ENCODE measurements at regions not wholly inside any gene's neighbourhood (a gene's known extent, or its start where the extent isn't known, plus 50 kb on each side); places are given as distances from the start of the nearest gene placed in this dataset.

DNA sequence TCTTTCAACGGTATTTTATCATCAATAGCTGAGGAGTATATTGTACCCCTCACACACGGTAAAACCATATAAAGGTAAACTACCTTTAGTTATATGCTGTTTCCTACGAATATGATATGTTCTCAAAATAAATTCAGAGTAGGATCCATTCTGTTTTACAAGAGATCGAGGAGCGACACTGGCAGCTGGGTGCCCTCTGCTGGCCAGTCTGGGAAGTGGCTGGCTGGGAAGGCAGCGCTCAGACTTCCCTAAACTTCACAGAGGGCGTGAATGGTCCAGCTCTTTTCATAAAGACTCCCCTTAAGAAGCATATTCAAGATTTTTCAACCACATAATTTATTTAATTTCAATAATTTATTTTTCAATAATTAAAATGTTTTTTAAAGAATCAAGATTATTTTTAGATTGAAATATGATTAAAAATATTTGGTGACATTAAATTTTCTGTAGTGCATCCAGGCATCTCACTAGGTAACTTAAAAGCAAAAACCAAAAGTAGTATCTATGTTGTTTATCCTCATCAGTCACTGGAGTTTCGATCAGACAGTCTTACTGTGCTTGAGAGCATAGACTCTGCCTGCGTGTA is 187.5 kb upstream of the PDE10A start:
- Mint-ChIP-seq H3K4me1 (ENCODE audit: low read depth) (peaks cover 10% of the 10 kb centered on the region), H3K27me3 (peaks cover 83% of the 10 kb centered on the region), H3K9me3 (no peaks in the 10 kb centered on the region), H3K27ac (no peak overlapping the region), H3K4me3 (no peak overlapping the region), H3K36me3 (ENCODE audit: low read depth) (no peaks in the 10 kb centered on the region)
- DNase-seq: peak; percentile 68

DNA sequence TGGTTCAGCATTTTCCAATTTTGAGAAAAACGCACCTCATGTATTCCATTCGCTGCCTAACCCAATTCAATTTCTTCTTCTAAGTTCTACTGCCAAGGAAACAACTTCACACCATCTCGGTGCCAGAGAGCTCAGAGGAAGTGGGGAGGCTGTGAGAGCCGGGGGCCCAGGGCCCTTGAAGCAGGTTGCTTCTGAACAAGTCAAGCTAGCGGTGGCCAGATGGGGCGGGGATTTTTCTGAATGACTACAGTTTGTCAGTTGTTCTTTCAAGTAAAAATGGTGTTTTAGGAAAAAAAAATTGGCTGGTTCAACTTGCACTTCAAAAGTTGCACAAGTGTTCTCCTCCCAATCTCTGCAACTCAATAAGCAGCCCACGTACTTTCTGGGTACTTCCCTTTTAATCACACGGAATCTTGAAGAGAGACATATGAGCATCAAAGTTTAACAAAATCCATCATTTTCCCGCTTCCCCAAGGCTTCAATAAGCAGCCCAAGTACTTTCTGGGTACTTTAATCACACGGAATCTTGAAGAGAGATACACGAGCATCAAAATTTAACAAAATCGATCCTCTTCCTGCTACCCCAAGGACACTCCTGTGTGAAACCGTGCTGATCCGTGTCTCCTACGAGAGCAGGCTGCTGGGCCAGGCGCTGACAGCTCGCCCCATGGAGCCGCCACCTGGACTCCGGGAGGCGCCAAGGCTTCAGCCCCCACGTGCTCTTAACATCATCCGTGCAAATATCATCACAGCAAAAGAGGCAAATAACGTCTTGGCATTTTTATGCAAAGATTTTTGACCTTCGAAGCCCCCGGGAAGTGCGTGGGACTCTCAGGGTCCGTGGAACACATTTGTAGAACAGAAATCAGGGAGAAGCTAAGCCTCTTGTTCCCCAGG is 186.7 kb upstream of the PDE10A start:
- Mint-ChIP-seq H3K4me3 (no peak overlapping the region), H3K4me1 (ENCODE audit: low read depth) (peaks cover 10% of the 10 kb centered on the region), H3K36me3 (ENCODE audit: low read depth) (no peaks in the 10 kb centered on the region), H3K9me3 (no peaks in the 10 kb centered on the region), H3K27me3 (peaks cover 84% of the 10 kb centered on the region), H3K27ac (no peak overlapping the region)
- DNase-seq: no peak

DNA sequence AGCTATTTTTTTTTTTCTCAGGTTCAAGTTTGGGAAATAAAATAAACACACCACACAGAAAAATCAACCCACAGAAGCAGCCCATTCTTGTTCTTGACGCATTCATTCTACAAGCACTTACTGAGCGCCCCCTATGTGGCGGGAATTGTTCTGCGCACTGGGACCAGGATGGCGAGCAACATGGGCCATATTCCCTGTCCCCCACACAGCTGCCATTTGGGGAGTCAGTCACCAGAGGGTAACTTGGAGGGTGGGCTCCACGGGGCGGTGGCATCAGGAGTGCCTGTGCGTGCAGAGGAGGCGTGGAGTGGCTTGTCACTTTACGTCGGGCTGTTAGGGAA is 185.0 kb upstream of the PDE10A start:
- Mint-ChIP-seq H3K9me3 (no peaks in the 10 kb centered on the region), H3K27ac (no peak overlapping the region), H3K36me3 (ENCODE audit: low read depth) (no peaks in the 10 kb centered on the region), H3K4me1 (ENCODE audit: low read depth) (peaks cover 10% of the 10 kb centered on the region), H3K4me3 (no peak overlapping the region), H3K27me3 (peaks cover 84% of the 10 kb centered on the region)
- DNase-seq: no peak

DNA sequence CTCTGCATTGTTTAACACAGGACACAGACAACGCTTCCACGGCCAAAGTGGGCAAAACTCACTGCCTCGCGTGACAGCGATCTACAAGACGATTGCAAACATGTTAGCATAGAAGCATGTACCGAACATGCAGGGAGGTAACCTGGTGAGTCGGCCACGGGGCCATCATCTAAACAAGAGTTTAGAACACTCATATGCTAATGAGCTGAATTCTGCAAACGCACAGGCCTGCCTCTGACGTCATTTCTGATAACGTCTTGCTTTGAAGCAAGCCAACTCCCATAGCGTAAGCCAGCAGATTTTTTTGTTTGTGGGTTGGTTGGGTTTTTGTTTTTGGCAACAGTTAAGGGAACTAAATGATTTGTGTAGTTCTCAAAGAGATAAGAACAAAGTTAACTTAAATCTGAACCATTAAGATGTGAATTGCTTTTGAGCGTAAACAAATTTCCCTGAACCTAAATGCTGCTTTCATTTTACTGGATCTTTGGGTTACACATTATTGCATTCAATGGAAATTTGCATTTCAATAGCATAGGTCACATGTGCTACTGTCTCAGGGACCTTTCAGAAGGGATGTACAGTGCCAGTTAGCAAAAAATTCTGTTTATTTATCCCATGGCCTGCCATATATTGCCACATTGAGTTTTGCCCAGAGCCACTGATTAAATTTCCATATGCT is 184.5 kb upstream of the PDE10A start:
- H3K4me3 Mint-ChIP-seq: no peak overlapping the region
- H3K27ac Mint-ChIP-seq: no peak overlapping the region

DNA sequence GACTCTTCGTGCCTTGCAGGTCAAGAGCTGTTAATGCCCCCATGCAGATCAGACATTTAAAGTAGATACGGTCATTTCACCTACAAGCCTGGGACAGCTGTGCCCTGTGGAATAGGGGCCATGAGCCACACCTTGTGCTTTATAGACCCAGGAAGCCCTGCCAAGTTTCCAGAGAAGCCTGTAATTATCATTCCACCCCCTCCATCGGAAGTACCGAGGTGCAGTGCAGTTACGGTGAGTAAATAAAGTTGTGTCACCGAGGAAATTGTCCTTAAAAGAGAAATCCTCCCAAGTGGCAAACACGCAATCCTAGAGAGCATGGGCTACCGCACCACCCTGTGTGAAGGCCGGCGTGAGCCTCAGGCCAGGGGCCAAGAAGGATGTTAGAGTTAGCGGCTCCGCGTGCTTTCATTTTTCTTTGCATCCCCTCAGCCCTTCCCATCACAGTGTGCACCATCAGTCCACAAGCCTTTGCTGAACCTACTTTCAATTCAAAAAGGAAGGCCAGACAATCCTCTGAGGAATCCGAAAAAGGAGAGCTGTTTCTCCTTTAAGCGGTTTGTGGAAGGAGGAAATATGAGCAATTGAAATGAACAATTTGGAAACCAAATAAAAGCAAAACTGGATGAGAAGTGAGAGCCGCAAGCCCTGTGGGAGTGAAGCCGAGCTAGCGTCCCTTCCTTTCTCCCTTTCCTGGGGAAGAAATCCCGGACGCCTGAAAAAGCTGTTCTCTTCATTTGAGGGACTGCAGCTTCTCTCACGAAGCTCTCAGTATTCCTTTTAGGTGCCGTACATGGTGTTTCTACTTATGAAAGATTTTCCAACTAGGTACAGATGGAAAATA is 183.3 kb upstream of the PDE10A start:
- H3K36me3 Mint-ChIP-seq (ENCODE audit: low read depth): no peaks in the 10 kb centered on the region
- H3K4me1 Mint-ChIP-seq (ENCODE audit: low read depth): peaks cover 10% of the 10 kb centered on the region
- no peaks in the 10 kb centered on the region for H3K9me3 Mint-ChIP-seq
- H3K27ac Mint-ChIP-seq: no peak overlapping the region
- no peak for DNase-seq
- H3K4me3 Mint-ChIP-seq: no peak overlapping the region
- H3K27me3 Mint-ChIP-seq: peaks cover 76% of the 10 kb centered on the region

More for the DNA sequence above, 184.5 kb upstream of the PDE10A start:
- no peaks in the 10 kb centered on the region for H3K9me3 Mint-ChIP-seq
- DNase-seq: no peak
- peaks cover 10% of the 10 kb centered on the region for H3K4me1 Mint-ChIP-seq (ENCODE audit: low read depth)
- H3K36me3 Mint-ChIP-seq (ENCODE audit: low read depth): no peaks in the 10 kb centered on the region
- H3K27me3 Mint-ChIP-seq: peaks cover 84% of the 10 kb centered on the region

DNA sequence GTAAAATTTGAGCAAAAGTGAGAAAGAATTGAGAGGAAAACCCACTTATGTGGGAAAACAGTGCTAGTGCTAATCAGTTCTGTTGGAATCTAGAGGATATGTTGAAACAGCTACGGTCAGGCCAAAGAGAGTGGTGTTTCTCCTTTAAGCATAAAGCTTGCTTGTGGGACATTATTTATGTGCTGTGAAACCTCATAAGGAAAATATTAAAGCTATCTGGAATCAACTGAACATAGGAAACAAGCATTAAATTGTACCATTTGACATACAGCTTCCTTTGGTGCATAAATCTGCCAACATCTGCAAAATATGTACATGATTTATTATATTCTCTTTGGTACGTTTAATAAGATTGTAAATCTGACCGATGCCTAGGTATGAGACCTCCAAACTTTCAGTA is 182.5 kb upstream of the PDE10A start:
- Mint-ChIP-seq H3K9me3 (no peaks in the 10 kb centered on the region), H3K27me3 (peaks cover 71% of the 10 kb centered on the region), H3K4me1 (ENCODE audit: low read depth) (peaks cover 10% of the 10 kb centered on the region), H3K36me3 (ENCODE audit: low read depth) (no peaks in the 10 kb centered on the region), H3K27ac (no peak overlapping the region), H3K4me3 (no peak overlapping the region)
- DNase-seq: no peak

DNA sequence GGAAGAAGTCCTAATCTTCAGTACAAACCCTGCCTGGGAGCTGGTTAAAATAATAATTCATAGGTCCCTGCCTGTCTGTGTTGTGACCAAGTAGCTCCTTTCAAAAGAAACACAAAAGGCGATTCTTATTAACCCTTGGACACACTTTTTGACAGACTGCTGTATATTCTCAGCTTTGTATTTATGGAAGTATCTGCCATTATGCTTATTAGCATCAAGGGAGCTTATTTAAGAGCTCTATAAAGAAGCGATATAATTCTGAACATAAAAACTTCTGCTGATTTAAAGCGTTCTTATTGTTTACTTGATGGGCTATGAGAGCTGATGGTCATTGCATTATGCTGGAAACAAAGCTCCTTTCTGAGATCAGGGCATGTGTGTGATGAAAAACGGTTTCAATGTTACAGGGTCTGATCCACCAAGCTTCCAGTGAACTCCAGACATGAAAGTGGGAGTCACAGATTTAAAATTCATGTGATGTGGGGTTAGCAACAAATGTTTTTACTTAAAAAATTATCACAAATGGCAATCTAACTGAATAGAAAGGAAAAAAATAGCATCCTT is 181.8 kb upstream of the PDE10A start:
- no peak for DNase-seq
- H3K36me3 Mint-ChIP-seq (ENCODE audit: low read depth): no peaks in the 10 kb centered on the region
- H3K4me3 Mint-ChIP-seq: no peak overlapping the region
- no peaks in the 10 kb centered on the region for H3K9me3 Mint-ChIP-seq
- no peak overlapping the region for H3K27ac Mint-ChIP-seq
- peaks cover 5% of the 10 kb centered on the region for H3K4me1 Mint-ChIP-seq (ENCODE audit: low read depth)
- H3K27me3 Mint-ChIP-seq: peaks cover 65% of the 10 kb centered on the region

DNA sequence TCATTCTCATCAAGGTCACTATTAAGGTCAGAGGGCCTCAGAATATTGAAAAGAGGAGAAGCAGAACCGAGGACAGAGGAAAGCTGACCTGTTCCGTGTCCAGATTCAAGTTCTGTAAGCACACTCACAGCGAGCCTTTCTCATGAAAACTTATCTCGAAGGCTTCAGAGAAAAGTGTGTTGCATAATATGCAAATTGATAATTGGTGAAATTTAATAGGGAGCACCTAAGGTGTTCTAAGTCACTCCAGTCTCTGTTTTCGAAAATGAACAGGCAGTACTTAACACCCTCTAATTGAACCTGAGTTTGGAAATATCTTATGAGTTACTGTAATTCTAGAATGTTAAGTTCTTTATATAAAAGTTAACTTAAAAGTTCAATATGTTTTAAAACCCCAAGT is 181.2 kb upstream of the PDE10A start:
- Mint-ChIP-seq H3K4me3 (no peak overlapping the region), H3K27me3 (peaks cover 63% of the 10 kb centered on the region)

DNA sequence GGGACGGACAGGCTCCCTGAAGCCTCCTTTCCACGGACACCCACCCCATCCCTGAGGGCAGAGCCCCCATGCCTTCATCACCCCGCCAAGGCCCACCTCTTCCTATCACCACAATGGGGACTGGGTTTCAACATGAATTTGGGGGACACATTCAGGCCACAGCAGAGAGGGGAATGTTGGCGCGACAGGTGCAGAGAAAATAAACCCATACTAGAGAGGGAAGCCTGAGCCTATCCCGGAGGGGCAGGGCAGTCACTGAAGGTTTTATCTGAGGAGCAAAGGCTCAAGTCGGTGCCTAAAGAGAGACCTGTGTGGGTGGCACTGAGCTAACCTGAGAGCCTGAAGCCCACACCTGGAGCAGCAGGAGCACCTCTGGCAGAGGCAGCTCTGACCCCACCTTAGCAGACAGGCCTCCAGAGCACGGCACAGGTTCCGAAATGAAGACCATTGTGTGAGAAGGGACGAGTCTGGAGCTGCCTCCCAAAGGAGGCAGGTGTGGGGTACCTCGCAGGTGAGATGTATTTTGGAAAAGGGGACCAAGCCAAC is 180.6 kb upstream of the PDE10A start:
- DNase-seq: no peak
- peaks cover 59% of the 10 kb centered on the region for H3K27me3 Mint-ChIP-seq

More for the DNA sequence above, 181.2 kb upstream of the PDE10A start:
- no peak for DNase-seq
- Mint-ChIP-seq H3K9me3 (no peaks in the 10 kb centered on the region), H3K36me3 (ENCODE audit: low read depth) (no peaks in the 10 kb centered on the region), H3K4me1 (ENCODE audit: low read depth) (no peaks in the 10 kb centered on the region), H3K27ac (no peak overlapping the region)

DNA sequence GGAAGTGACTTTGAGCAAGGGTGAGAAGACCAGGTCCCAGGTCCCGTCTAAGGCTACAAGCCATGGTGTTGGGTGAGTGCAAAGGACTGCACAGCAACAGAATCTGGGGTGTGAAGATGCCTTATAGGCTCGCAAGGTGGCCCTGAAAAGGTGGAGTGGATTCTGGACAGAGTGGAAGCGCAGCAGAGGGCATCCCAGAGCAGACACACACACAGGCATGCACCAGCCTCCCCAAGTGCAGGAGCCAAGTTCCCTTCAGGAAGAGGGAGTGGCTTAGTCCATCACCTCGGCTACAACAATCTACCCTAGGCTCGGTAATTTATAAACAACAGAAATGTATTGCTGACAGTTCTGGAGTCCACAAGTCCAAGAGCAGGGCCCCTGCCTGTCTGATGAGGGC is 180.1 kb upstream of the PDE10A start:
- H3K4me3 Mint-ChIP-seq: no peak overlapping the region
- H3K4me1 Mint-ChIP-seq (ENCODE audit: low read depth): no peaks in the 10 kb centered on the region
- H3K27me3 Mint-ChIP-seq: peaks cover 54% of the 10 kb centered on the region
- no peak for DNase-seq
- no peaks in the 10 kb centered on the region for H3K36me3 Mint-ChIP-seq (ENCODE audit: low read depth)
- H3K27ac Mint-ChIP-seq: no peak overlapping the region
- no peaks in the 10 kb centered on the region for H3K9me3 Mint-ChIP-seq

More for the DNA sequence above, 180.6 kb upstream of the PDE10A start:
- Mint-ChIP-seq H3K9me3 (no peaks in the 10 kb centered on the region), H3K27ac (no peak overlapping the region), H3K4me1 (ENCODE audit: low read depth) (no peaks in the 10 kb centered on the region), H3K36me3 (ENCODE audit: low read depth) (no peaks in the 10 kb centered on the region), H3K4me3 (no peak overlapping the region)

DNA sequence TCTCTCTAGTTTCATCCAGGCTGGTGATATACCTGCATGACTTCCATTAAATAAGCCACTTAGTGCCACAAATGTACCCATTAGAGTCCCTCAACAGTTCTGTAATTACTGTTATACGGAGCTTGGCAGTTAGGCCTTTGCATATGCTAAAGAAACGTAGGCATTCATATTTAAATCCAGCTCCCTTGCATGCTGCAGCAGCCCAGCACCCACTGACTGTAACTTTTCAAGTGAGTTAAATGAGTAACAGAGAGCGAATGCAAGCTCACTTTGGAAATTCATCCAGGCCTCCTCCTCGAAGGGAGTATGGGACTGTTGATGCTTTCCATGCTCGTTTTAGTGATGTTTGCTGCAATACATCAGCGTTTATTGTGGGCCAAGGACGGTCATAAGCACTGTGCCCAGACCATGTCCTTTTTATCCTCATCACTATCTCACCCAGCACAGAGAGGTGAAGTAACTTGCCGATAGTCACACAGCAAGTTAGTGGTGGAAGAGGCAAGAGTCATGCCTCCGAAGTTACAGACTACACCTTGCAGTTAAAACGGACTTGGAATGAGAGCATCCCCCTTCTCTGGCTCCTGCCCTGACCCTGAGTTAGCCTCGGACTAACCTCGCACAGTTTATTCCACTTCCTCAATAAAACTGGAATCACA is 179.4 kb upstream of the PDE10A start:
- Mint-ChIP-seq H3K4me3 (no peak overlapping the region), H3K27ac (no peak overlapping the region), H3K4me1 (ENCODE audit: low read depth) (no peaks in the 10 kb centered on the region), H3K9me3 (no peaks in the 10 kb centered on the region), H3K27me3 (peaks cover 47% of the 10 kb centered on the region), H3K36me3 (ENCODE audit: low read depth) (no peaks in the 10 kb centered on the region)
- no peak for DNase-seq

DNA sequence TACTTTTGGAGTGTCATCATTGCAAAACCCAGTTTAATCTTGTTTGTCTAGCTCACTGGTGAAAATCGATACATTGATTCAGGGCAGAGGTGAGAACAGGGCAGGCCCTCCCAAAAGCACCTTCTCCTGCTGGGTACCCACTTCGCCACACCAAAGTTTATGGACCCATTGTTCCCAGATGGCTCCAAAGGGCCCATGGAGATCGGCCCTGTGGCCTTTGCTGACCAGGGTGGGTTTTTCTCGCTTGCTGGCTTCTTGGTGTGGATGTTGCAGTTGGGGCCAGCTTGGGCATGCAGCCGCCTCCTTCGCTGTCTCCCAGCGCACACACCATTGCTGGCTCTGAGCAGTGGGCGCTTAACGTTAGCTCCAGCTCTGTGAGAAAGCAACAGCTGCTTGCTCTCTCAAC is 178.1 kb upstream of the PDE10A start:
- DNase-seq: no peak
- no peak overlapping the region for H3K4me3 Mint-ChIP-seq
- peaks cover 35% of the 10 kb centered on the region for H3K27me3 Mint-ChIP-seq
- no peak overlapping the region for H3K27ac Mint-ChIP-seq
- no peaks in the 10 kb centered on the region for H3K4me1 Mint-ChIP-seq (ENCODE audit: low read depth)
- H3K9me3 Mint-ChIP-seq: no peaks in the 10 kb centered on the region
- no peaks in the 10 kb centered on the region for H3K36me3 Mint-ChIP-seq (ENCODE audit: low read depth)

DNA sequence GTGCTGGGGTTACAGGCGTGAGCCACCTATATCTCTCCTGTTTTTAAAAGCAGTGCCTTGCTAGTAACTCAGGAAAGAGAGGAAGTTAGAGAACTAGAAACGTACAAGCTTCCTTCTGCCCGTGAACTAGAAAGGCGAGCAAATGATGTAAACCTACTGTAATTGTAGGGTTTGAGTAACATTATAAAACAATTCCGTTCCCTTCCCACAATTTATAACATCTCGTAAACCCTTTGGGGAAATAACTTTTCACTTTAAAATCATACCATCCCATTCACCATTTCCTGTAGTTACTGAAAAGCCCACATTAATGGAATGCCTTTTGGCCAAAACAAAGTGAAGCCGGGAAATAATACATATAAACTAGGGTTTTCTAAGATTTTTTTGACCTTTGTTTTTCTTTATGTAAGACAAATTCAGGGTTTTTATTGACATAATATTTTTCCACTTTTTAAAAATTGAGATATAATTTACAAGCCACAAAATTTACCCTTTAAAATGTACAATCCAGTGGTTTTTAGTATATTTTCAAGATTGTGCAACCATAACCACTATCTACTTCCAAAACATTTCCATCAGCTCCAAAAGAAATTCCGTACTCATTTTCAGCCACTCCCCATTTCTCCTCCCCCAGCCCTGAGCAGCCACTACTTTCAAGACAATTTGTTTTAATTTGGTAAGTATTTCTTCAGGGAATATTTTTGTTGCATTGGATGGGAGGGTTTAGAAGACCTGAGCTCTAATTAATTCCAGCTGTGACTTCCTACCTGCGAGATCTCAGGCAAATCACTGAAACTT is 175.1 kb upstream of the PDE10A start:
- H3K27me3 Mint-ChIP-seq: peaks cover 41% of the 10 kb centered on the region
- H3K27ac Mint-ChIP-seq: no peak overlapping the region
- no peak overlapping the region for H3K4me3 Mint-ChIP-seq
- no peaks in the 10 kb centered on the region for H3K9me3 Mint-ChIP-seq
- no peaks in the 10 kb centered on the region for H3K4me1 Mint-ChIP-seq (ENCODE audit: low read depth)
- no peak for DNase-seq
- no peaks in the 10 kb centered on the region for H3K36me3 Mint-ChIP-seq (ENCODE audit: low read depth)
